ENCODE measurements at regions not wholly inside any gene's neighbourhood (a gene's known extent, or its start where the extent isn't known, plus 50 kb on each side); places are given as distances from the start of the nearest gene placed in this dataset.
"Not testable (repeated sequence)": the region's sequence is repeated elsewhere in the genome, so short reads cannot be mapped to it uniquely, and the experiment has no call there.

- Histone ChIP-seq H3K27ac (ENCODE audit: low read depth, low read length) (no peak overlapping the region), H3K4me1 (ENCODE audit: control insufficient read depth, insufficient read depth, low read length) (no peaks in the 10 kb centered on the region; the same call in 1 of the 2 replicates), H3K9ac (ENCODE audit: low read length) (no peak overlapping the region), H3K27me3 (ENCODE audit: control insufficient read depth, insufficient read depth, low read length) (no peaks in the 10 kb centered on the region), H3K36me3 (ENCODE audit: control insufficient read depth, insufficient read depth, low read length) (no peaks in the 10 kb centered on the region), H3K9me3 (ENCODE audit: control insufficient read depth, insufficient read depth, low read depth, low read length) (0 out of 2 replicates have a peak, but pooled peaks cover 4% of the 10 kb centered on the region), H3K4me3 (ENCODE audit: low read depth, low read length) (no peak overlapping the region)
Observed at GRCh38 chr2:155975734-155976133, 356.8 kb downstream of the NR4A2 start.

GRCh38 chr2:155972916-155973315, 359.6 kb downstream of the NR4A2 start:
- no peaks in the 10 kb centered on the region for H3K27me3 ChIP-seq (ENCODE audit: control insufficient read depth, insufficient read depth, low read length)
- H3K27ac ChIP-seq (ENCODE audit: low read depth, low read length): no peak overlapping the region
- no peaks in the 10 kb centered on the region for H3K36me3 ChIP-seq (ENCODE audit: control insufficient read depth, insufficient read depth, low read length)
- no peak overlapping the region for H3K4me3 ChIP-seq (ENCODE audit: low read depth, low read length)
- H3K9ac ChIP-seq (ENCODE audit: low read length): no peak overlapping the region
- no peaks in the 10 kb centered on the region; the same call in 1 of the 2 replicates for H3K4me1 ChIP-seq (ENCODE audit: control insufficient read depth, insufficient read depth, low read length)
- H3K9me3 ChIP-seq (ENCODE audit: control insufficient read depth, insufficient read depth, low read depth, low read length): 0 out of 2 replicates have a peak, but pooled peaks cover 4% of the 10 kb centered on the region

- H3K36me3 ChIP-seq (ENCODE audit: control insufficient read depth, insufficient read depth, low read length); H3K9me3 ChIP-seq (ENCODE audit: control insufficient read depth, insufficient read depth, low read depth, low read length); H3K4me1 ChIP-seq (ENCODE audit: control insufficient read depth, insufficient read depth, low read length); H3K27me3 ChIP-seq (ENCODE audit: control insufficient read depth, insufficient read depth, low read length): not testable (repeated sequence)
- Histone ChIP-seq H3K9ac (ENCODE audit: low read length) (peak overlapping the region; percentile 88), H3K4me3 (ENCODE audit: low read depth, low read length) (peak overlapping the region; percentile 78), H3K27ac (ENCODE audit: low read depth, low read length) (0 out of 2 replicates have a peak overlapping the region, but pooled peaks have one; percentile 28)
Observed at GRCh38 chr2:155966064-155966471, 366.5 kb downstream of the NR4A2 start.

GRCh38 chr2:155965415-155966063, 367.0 kb downstream of the NR4A2 start:
- Histone ChIP-seq H3K9me3 (ENCODE audit: control insufficient read depth, insufficient read depth, low read depth, low read length) (no peaks in the 10 kb centered on the region), H3K36me3 (ENCODE audit: control insufficient read depth, insufficient read depth, low read length) (no peaks in the 10 kb centered on the region), H3K4me1 (ENCODE audit: control insufficient read depth, insufficient read depth, low read length) (peaks cover 7% of the 10 kb centered on the region), H3K4me3 (ENCODE audit: low read depth, low read length) (peak overlapping the region; percentile 78), H3K27ac (ENCODE audit: low read depth, low read length) (0 out of 2 replicates have a peak overlapping the region, but pooled peaks have one; percentile 28), H3K9ac (ENCODE audit: low read length) (peak overlapping the region; percentile 88), H3K27me3 (ENCODE audit: control insufficient read depth, insufficient read depth, low read length) (no peaks in the 10 kb centered on the region)

- H3K36me3 ChIP-seq (ENCODE audit: control insufficient read depth, insufficient read depth, low read length): no peaks in the 10 kb centered on the region
- no peaks in the 10 kb centered on the region for H3K27me3 ChIP-seq (ENCODE audit: control insufficient read depth, insufficient read depth, low read length)
- H3K4me1 ChIP-seq (ENCODE audit: control insufficient read depth, insufficient read depth, low read length): peaks cover 7% of the 10 kb centered on the region
- H3K9me3 ChIP-seq (ENCODE audit: control insufficient read depth, insufficient read depth, low read depth, low read length): no peaks in the 10 kb centered on the region
- H3K4me3 ChIP-seq (ENCODE audit: low read depth, low read length): no peak overlapping the region
- H3K27ac ChIP-seq (ENCODE audit: low read depth, low read length): no peak overlapping the region
- no peak overlapping the region for H3K9ac ChIP-seq (ENCODE audit: low read length)
Observed at GRCh38 chr2:155961641-155962040, 370.9 kb downstream of the NR4A2 start.

GRCh38 chr2:155958834-155959233, 373.7 kb downstream of the NR4A2 start:
- no peaks in the 10 kb centered on the region for H3K36me3 ChIP-seq (ENCODE audit: control insufficient read depth, insufficient read depth, low read length)
- no peaks in the 10 kb centered on the region for H3K27me3 ChIP-seq (ENCODE audit: control insufficient read depth, insufficient read depth, low read length)

GRCh38 chr2:155947069-155947468, 385.5 kb downstream of the NR4A2 start:
- no peaks in the 10 kb centered on the region for H3K9me3 ChIP-seq (ENCODE audit: control insufficient read depth, insufficient read depth, low read depth, low read length)

More at GRCh38 chr2:155958834-155959233, 373.7 kb downstream of the NR4A2 start:
- no peak overlapping the region for H3K27ac ChIP-seq (ENCODE audit: low read depth, low read length)
- H3K9ac ChIP-seq (ENCODE audit: low read length): no peak overlapping the region
- H3K4me3 ChIP-seq (ENCODE audit: low read depth, low read length): no peak overlapping the region
- H3K9me3 ChIP-seq (ENCODE audit: control insufficient read depth, insufficient read depth, low read depth, low read length): no peaks in the 10 kb centered on the region
- H3K4me1 ChIP-seq (ENCODE audit: control insufficient read depth, insufficient read depth, low read length): no peaks in the 10 kb centered on the region

GRCh38 chr2:155944218-155944617, 388.3 kb downstream of the NR4A2 start:
- Histone ChIP-seq H3K36me3 (ENCODE audit: control insufficient read depth, insufficient read depth, low read length) (no peaks in the 10 kb centered on the region), H3K4me1 (ENCODE audit: control insufficient read depth, insufficient read depth, low read length) (no peaks in the 10 kb centered on the region), H3K4me3 (ENCODE audit: low read depth, low read length) (no peak overlapping the region), H3K9ac (ENCODE audit: low read length) (no peak overlapping the region), H3K27ac (ENCODE audit: low read depth, low read length) (no peak overlapping the region), H3K27me3 (ENCODE audit: control insufficient read depth, insufficient read depth, low read length) (no peaks in the 10 kb centered on the region), H3K9me3 (ENCODE audit: control insufficient read depth, insufficient read depth, low read depth, low read length) (no peaks in the 10 kb centered on the region)

More at GRCh38 chr2:155947069-155947468, 385.5 kb downstream of the NR4A2 start:
- Histone ChIP-seq H3K9ac (ENCODE audit: low read length) (no peak overlapping the region), H3K27me3 (ENCODE audit: control insufficient read depth, insufficient read depth, low read length) (no peaks in the 10 kb centered on the region), H3K27ac (ENCODE audit: low read depth, low read length) (no peak overlapping the region), H3K4me3 (ENCODE audit: low read depth, low read length) (no peak overlapping the region), H3K4me1 (ENCODE audit: control insufficient read depth, insufficient read depth, low read length) (no peaks in the 10 kb centered on the region), H3K36me3 (ENCODE audit: control insufficient read depth, insufficient read depth, low read length) (no peaks in the 10 kb centered on the region)

- Histone ChIP-seq H3K36me3 (ENCODE audit: control insufficient read depth, insufficient read depth, low read length) (no peaks in the 10 kb centered on the region), H3K9me3 (ENCODE audit: control insufficient read depth, insufficient read depth, low read depth, low read length) (peaks cover 13% of the 10 kb centered on the region; the same call in 1 of the 2 replicates), H3K27me3 (ENCODE audit: control insufficient read depth, insufficient read depth, low read length) (no peaks in the 10 kb centered on the region), H3K4me1 (ENCODE audit: control insufficient read depth, insufficient read depth, low read length) (peaks cover 8% of the 10 kb centered on the region; the same call in 1 of the 2 replicates), H3K4me3 (ENCODE audit: low read depth, low read length) (no peak overlapping the region), H3K27ac (ENCODE audit: low read depth, low read length) (no peak overlapping the region), H3K9ac (ENCODE audit: low read length) (no peak overlapping the region)
Observed at GRCh38 chr2:155930312-155930711, 402.2 kb downstream of the NR4A2 start.

GRCh38 chr2:155917380-155917779, 415.1 kb downstream of the NR4A2 start:
- H3K27me3 ChIP-seq (ENCODE audit: control insufficient read depth, insufficient read depth, low read length): no peaks in the 10 kb centered on the region
- no peaks in the 10 kb centered on the region for H3K4me1 ChIP-seq (ENCODE audit: control insufficient read depth, insufficient read depth, low read length)
- H3K9ac ChIP-seq (ENCODE audit: low read length): no peak overlapping the region

GRCh38 chr2:155913356-155913755, 419.2 kb downstream of the NR4A2 start:
- no peak overlapping the region for H3K9ac ChIP-seq (ENCODE audit: low read length)
- H3K9me3 ChIP-seq (ENCODE audit: control insufficient read depth, insufficient read depth, low read depth, low read length): no peaks in the 10 kb centered on the region
- H3K4me3 ChIP-seq (ENCODE audit: low read depth, low read length): no peak overlapping the region
- no peaks in the 10 kb centered on the region for H3K36me3 ChIP-seq (ENCODE audit: control insufficient read depth, insufficient read depth, low read length)
- peaks cover 1% of the 10 kb centered on the region; the same call in 1 of the 2 replicates for H3K4me1 ChIP-seq (ENCODE audit: control insufficient read depth, insufficient read depth, low read length)
- H3K27me3 ChIP-seq (ENCODE audit: control insufficient read depth, insufficient read depth, low read length): no peaks in the 10 kb centered on the region
- no peak overlapping the region for H3K27ac ChIP-seq (ENCODE audit: low read depth, low read length)

More at GRCh38 chr2:155917380-155917779, 415.1 kb downstream of the NR4A2 start:
- Histone ChIP-seq H3K9me3 (ENCODE audit: control insufficient read depth, insufficient read depth, low read depth, low read length) (no peaks in the 10 kb centered on the region), H3K4me3 (ENCODE audit: low read depth, low read length) (no peak overlapping the region), H3K27ac (ENCODE audit: low read depth, low read length) (no peak overlapping the region), H3K36me3 (ENCODE audit: control insufficient read depth, insufficient read depth, low read length) (no peaks in the 10 kb centered on the region)
